Lower lobe of right lung (tissue), 2 donors: ENCODE measurements at regions not wholly inside any gene's neighbourhood (a gene's known extent, or its start where the extent isn't known, plus 50 kb on each side); places are given as distances from the start of the nearest gene placed in this dataset.

ENCODE experiments used
- ATAC-seq, 2 donors: fragments of 200-7000 bp; cut with Tn5 transposase; one replicate each; pipeline ENCODE4 v1.9.1; 2020 to 2022; ENCODE audit warnings: mild to moderate bottlenecking in 2 of 2, moderate library complexity in 2 of 2
- DNase-seq: peaks from one replicate; pipeline ENCODE4 v3.0.0-alpha.2; 2020
- H3K27ac ChIP-seq: fragments of 200-600 bp; one replicate; pipeline ENCODE4 v1.8.0; 2022
- H3K27me3 ChIP-seq: fragments of 200-600 bp; one replicate; pipeline ENCODE4 v1.8.0; 2022; ENCODE audit warnings: low read depth
- H3K36me3 ChIP-seq: fragments of 200-600 bp; one replicate; pipeline ENCODE4 v1.8.0; 2022; ENCODE audit warnings: mild to moderate bottlenecking
- H3K4me1 ChIP-seq: fragments of 200-600 bp; one replicate; pipeline ENCODE4 v1.8.0; 2022
- H3K4me3 ChIP-seq: fragments of 200-600 bp; one replicate; pipeline ENCODE4 v1.8.0; 2022; ENCODE audit warnings: mild to moderate bottlenecking
- H3K9me3 ChIP-seq: fragments of 200-600 bp; one replicate; pipeline ENCODE4 v1.8.0; 2022
- CTCF ChIP-seq: fragments of 200-600 bp; IDR thresholded peaks from one replicate; pipeline ENCODE4 v1.8.0; 2022; ENCODE audit warnings: antibody characterized with exemption, mild to moderate bottlenecking
- intact Hi-C: fragments of 100-400 bp; cut with DNase I; formaldehyde crosslinking; loops from one replicate; pipeline ENCODE4 v1.11.0; 2022
- donor health status: DM: no; HTN: yes; CAD: no; lungs with severe emphysema.

GRCh38 chr2:7237466-7237865, 320.3 kb downstream of the RNF144A start:
- DNase-seq (no peak), ATAC-seq (no peak)
- TF ChIP-seq CTCF = no peak
- Histone ChIP-seq H3K27me3 (no peaks in the 10 kb centered on the region), H3K36me3 (no peaks in the 10 kb centered on the region), H3K4me3 (no peak overlapping the region), H3K9me3 (no peaks in the 10 kb centered on the region), H3K4me1 (no peaks in the 10 kb centered on the region), H3K27ac (no peak overlapping the region)
- intact Hi-C loops = no loop called here

- no peak for ATAC-seq
- H3K27ac ChIP-seq = no peak overlapping the region
- no peak for TF ChIP-seq CTCF
- no peak for DNase-seq
- no peak overlapping the region for H3K4me3 ChIP-seq
- no peaks in the 10 kb centered on the region for H3K36me3 ChIP-seq
- H3K4me1 ChIP-seq = no peaks in the 10 kb centered on the region
- H3K9me3 ChIP-seq = no peaks in the 10 kb centered on the region
- no peaks in the 10 kb centered on the region for H3K27me3 ChIP-seq
- intact Hi-C loops = no loop called here
Observed at GRCh38 chr2:7239078-7239477, 321.9 kb downstream of the RNF144A start.

GRCh38 chr2:7241041-7241745, 324.0 kb downstream of the RNF144A start:
- intact Hi-C loops = no loop called here
- no peaks in the 10 kb centered on the region for H3K4me1 ChIP-seq
- no peak for TF ChIP-seq CTCF

GRCh38 chr2:7242189-7242867, 325.1 kb downstream of the RNF144A start:
- H3K27me3 ChIP-seq = no peaks in the 10 kb centered on the region
- no peak for ATAC-seq
- intact Hi-C loops = no loop called here
- no peaks in the 10 kb centered on the region for H3K36me3 ChIP-seq
- H3K9me3 ChIP-seq = no peaks in the 10 kb centered on the region
- no peak overlapping the region for H3K4me3 ChIP-seq
- DNase-seq = no peak
- TF ChIP-seq CTCF = no peak
- H3K4me1 ChIP-seq = no peaks in the 10 kb centered on the region
- no peak overlapping the region for H3K27ac ChIP-seq

More at GRCh38 chr2:7241041-7241745, 324.0 kb downstream of the RNF144A start:
- DNase-seq = no peak
- no peaks in the 10 kb centered on the region for H3K36me3 ChIP-seq
- H3K9me3 ChIP-seq = no peaks in the 10 kb centered on the region
- ATAC-seq = no peak
- no peak overlapping the region for H3K27ac ChIP-seq
- H3K27me3 ChIP-seq = no peaks in the 10 kb centered on the region
- H3K4me3 ChIP-seq = no peak overlapping the region

- no peak for DNase-seq
- no peak for TF ChIP-seq CTCF
- no peaks in the 10 kb centered on the region for H3K4me1 ChIP-seq
- no peak overlapping the region for H3K4me3 ChIP-seq
- ATAC-seq = peak in 1 of 2 donors; percentile 13
- intact Hi-C loops = no loop called here
- H3K36me3 ChIP-seq = no peaks in the 10 kb centered on the region
- H3K9me3 ChIP-seq = no peaks in the 10 kb centered on the region
- no peaks in the 10 kb centered on the region for H3K27me3 ChIP-seq
- no peak overlapping the region for H3K27ac ChIP-seq
Observed at GRCh38 chr2:7243276-7243675, 326.1 kb downstream of the RNF144A start.
